Suprapubic skin (tissue), 3 donors: ENCODE measurements at regions not wholly inside any gene's neighbourhood (a gene's known extent, or its start where the extent isn't known, plus 50 kb on each side); places are given as distances from the start of the nearest gene placed in this dataset.

Experiments
- CTCF ChIP-seq, 2 donors: fragments of 200-600 bp in 1 of 2; fragments of 450-650 bp in 1 of 2; sonication (generic) in 1 of 2; IDR thresholded peaks; one replicate each; pipeline ENCODE4 v1.5.1; 2016 to 2019; ENCODE audit warnings: antibody characterized with exemption in 2 of 2, mild to moderate bottlenecking in 1 of 2, moderate library complexity in 1 of 2
- EP300 ChIP-seq: sonication (generic); formaldehyde crosslinking; IDR thresholded peaks from one replicate; pipeline ENCODE4 v1.6.1; 2017; ENCODE audit warnings: antibody characterized with exemption

- TF ChIP-seq CTCF (IDR thresholded peaks at IDR 0.05) = no peak
- TF ChIP-seq EP300 = no peak
Measured at GRCh38 chr18:67043276-67043675, 439.4 kb upstream of the CDH19 start.
